HG02870 (cell line): ENCODE measurements at regions not wholly inside any gene's neighbourhood (a gene's known extent, or its start where the extent isn't known, plus 50 kb on each side); places are given as distances from the start of the nearest gene placed in this dataset.

Experiments used
- ATAC-seq: cut with Tn5 transposase; IDR thresholded peaks from one replicate; pipeline ENCODE4 v1.9.1; 2021; ENCODE audit warnings: mild to moderate bottlenecking, moderate library complexity; ENCODE audit not compliant: unreplicated experiment

GRCh38 chrX:45714866-45715265 lies 514.2 kb upstream of the DIPK2B start:
- ATAC-seq = no peak

DNA sequence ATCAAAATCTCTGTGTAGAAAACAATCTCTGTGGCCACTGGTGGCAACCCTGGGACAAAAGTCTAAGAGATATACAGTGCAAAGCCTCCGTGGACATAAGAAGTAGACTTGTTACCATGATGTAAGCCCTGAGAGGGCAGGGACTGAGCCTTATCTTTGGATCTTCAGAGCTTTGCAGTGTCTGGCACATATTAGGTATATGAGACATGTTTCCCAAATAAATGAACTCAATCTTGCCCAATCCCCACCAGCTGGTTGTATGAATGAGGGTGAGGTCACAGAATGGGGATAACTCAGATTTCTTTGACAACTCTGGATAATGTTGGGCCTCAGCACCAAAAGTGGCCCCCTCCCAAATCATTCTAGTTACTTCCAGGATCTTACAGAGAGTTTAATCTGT lies 511.4 kb upstream of the DIPK2B start:
- ATAC-seq = no peak

DNA sequence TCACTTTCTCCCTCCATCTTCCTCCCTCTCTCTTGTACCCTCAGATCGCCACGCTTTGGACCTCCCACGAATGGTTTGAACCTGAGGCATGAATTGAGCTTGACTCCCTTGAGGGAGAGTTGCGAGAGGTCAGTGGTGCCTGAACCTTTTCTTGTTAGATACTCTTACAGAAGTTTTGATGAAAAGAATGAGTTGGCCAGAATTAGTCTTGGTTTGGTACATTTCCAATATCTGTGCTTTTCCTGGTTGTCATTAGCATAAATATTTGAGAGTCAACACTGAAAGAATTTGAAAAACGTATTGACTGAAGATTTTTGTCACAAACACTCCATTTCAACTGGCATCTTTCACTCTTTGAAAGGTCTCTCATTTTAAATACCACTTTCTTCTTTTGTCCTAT lies 510.6 kb upstream of the DIPK2B start:
- no peak for ATAC-seq

DNA sequence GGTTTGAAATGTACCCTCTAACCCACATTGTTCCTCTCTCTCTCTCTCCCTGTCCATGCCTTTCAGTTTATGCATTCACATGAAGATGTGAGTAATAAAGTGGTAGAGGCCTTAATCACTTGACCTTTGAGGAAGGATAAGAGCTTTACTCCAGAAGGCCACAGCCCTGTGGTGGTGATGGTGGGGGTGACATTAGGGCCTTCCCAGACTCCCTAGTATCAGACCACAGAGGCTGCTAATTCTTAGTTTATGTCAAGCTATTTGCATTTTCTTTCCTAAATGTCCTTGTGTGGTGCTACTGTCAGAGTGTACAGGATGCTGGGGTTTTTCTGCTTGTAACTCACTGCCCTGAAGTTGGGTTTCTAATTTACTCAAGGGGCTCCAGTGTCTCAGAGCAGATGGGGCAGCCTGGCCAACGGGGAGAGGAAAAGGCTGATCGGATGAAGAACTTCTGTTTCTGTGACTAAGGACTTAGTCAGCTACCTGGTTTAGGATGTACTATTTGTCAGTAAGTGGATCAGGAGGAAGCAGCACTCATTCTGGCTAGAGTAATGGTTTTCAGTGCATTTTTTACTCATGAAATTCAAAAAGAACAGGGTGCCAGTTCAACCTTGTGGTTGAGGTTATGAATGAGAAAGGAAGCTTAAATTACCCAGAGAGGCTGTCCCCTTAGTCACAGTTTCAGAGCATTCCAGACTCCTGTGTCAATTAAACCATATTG lies 509.6 kb upstream of the DIPK2B start:
- ATAC-seq = peak; percentile 85

- no peak for ATAC-seq
Measured at GRCh38 chrX:45709381-45709780, 508.7 kb upstream of the DIPK2B start.

DNA sequence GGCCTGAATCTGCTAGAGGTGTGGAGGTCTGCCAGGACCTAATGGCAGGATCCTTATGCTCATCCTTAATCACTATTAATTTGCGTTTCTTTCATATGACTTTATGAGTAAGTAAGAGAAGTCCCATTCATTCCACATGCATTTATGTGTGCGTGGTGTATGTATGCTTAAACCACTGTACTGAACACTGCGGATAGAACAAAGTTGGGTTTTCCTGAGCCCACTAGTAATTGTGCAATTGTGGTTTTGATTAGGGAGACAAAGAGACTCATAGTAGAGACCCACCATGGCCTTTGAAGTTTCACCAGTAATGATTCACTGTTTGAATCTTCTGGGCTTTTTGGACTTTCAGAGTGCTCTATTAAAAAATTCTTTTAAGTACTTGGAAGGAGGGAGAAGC lies 498.5 kb upstream of the DIPK2B start:
- ATAC-seq = no peak

DNA sequence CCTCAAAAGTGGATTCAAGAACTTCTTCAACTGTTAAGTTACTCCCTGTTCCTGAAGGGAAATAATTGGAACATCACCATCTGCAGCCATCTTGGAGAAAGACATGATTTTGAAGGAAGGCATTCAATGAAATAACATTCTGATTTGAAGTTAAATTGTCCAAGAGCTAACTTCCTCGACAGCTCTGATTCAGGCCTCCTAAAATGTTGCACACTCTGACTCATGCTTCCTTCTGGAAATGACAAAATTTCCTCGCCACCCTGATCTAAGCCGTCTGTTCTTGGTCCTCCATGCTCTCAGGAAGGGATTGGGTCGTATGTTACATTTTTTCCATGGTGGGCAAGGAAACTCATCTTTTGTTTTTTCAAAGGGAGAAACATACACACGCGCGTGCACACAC lies 496.9 kb upstream of the DIPK2B start:
- ATAC-seq = no peak

- ATAC-seq = no peak
Measured at GRCh38 chrX:45696736-45697135, 496.1 kb upstream of the DIPK2B start.

GRCh38 chrX:45689971-45690370 lies 489.3 kb upstream of the DIPK2B start:
- no peak for ATAC-seq

- ATAC-seq = no peak
Measured at GRCh38 chrX:45683914-45684313, 483.2 kb upstream of the DIPK2B start.

DNA sequence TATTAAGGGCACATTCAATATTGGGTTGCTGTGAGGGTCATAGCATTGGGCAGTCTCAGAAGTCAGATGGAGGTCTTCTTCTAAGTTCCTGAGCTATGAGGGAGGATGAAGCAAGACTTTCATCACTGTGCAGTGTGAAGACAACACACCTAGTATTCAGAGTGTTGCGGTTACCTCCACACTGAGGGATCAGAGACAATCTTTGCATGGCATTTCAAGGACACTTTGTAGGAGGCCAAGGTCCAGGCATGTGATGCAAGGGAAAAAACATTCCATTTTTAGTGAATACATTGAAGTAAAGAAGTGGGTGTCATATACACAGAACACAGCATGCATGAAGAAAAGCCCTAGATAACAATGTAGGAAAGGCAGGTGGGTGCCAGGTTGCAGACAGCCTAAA lies 481.2 kb upstream of the DIPK2B start:
- no peak for ATAC-seq

DNA sequence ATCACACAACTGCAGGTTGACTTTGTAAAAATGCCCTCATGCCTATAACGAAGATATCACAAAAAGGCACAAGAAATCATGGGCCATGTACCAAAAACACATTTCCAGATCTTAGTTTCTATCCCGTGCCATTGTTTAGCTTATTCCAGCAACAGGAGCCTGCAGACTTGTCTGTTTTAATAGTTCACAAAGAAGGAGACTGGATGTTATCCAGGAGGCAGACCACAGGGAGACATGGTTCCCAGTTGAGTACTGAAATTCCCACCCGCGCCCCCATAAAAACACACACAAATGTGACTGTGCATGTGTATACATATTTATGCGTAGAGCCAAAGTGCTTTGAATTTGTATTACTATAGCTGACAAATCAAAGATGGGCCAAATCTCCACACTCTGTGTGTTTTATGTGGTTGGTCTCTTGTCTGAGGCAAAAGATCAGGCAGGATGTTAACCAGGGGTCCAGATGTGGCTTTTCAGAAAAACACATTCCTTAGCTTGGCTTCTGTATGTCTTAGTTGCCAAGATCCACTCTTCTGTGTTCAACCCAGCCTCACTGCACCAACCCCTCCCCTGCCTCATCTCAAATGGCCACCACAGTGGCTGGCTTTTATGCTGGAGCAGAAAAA lies 469.2 kb upstream of the DIPK2B start:
- no peak for ATAC-seq

- ATAC-seq = no peak
Measured at GRCh38 chrX:45668686-45669443, 468.2 kb upstream of the DIPK2B start.

DNA sequence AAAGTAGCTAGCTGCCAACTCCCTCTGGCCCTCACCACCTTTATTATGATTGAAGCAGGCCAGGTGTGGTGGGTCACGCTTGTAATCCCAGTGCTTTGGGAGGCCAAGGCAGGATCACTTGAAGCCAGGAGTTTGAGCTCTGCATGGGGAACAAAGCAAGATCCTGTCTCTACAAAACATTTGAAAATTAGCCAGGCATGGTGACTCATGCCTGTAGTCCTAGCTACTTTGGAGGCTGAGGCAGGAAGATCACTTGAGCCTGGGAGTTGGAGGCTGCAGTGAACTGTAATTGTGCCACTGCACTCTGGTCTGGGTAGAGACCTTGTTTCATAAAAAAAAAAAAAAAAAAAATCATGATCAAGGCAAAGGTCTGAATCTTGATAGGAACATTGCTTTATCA lies 467.0 kb upstream of the DIPK2B start:
- ATAC-seq = no peak

DNA sequence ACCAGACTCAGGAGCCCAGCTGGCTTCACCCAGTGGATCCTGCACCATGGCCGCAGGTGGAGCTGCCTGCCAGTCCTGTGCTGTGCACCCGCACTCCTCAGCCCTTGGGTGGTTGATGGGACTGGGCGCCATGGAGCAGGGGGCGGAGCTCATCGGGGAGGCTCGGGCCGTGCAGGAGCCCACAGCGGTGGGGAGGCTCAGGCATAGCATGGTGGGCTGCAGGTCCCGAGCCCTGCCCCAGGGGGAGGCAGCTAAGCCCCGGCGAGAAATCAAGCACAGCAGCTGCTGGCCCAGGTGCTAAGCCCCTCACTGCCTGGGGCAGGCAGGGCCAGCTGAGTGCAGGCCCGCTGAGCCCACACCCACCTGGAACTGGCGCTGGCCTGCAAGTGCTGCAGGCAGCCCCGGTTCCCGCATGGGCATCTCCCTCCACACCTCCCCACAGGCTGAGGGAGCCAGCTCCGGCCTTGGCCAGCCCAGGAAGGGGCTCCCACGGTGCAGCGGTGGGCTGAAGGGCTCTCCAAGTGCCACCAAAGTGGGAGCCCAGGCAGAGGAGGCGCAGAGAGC lies 464.1 kb upstream of the DIPK2B start:
- no peak for ATAC-seq

GRCh38 chrX:45660477-45660876 lies 459.8 kb upstream of the DIPK2B start:
- no peak for ATAC-seq

- no peak for ATAC-seq
Measured at GRCh38 chrX:45633419-45633818, 432.7 kb upstream of the DIPK2B start.

GRCh38 chrX:45632506-45632905 lies 431.8 kb upstream of the DIPK2B start:
- no peak for ATAC-seq

DNA sequence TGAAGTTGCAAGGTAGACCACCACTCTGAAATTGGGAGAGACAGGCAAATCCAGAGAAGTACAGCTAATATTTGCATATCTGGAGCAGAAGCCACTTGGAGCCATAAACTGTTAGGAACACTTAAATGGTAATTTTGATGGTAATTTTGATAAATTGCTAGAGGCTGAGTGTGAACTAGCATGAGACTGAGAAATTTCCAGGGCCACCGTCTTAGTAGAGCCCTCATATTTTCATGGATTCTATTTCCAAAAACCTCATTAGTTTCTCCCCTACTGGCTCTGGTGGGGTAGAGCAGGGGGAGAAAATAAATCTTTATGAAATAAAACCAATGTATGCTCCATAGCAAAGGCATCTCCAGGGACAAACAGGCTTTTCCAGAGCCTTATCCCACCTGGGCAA lies 429.4 kb upstream of the DIPK2B start:
- no peak for ATAC-seq

GRCh38 chrX:45628041-45628440 lies 427.4 kb upstream of the DIPK2B start:
- no peak for ATAC-seq

DNA sequence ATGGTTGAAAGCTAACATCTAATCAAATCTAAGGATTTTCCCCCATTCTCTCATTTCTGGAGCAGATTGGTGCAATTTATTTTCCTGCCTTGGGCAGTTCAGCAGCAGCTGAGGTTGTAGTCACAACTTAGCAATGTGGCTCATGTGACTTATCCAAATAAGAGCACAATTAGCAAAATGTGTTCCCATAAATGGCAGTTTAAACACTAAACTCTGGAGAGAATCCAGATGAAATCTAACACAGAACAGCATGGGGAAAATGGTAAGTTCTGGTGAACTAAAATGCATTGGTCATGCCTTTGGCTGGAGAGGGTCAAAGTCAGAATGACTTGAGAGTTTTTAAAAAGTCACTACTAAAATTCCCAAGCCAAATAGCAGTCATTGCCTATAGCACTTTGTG lies 422.6 kb upstream of the DIPK2B start:
- ATAC-seq = no peak

DNA sequence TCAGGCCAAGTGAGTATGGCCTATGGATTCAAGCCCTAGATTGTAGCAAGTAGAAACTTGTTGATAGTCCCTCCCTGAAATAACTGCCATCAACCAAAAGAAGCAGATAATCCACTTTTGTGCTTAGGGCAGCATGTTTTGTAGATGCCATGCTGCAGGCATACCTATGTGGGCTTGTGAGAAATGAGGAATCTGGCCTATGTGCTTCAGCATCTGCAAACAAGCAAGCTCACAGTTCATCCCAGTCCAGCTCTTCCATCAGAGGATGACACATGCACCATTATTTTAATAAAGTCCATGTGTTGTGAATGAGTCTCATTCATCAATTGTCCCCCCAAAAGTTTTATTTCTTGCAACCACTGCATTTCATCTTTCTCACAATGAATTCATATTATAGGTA lies 421.9 kb upstream of the DIPK2B start:
- no peak for ATAC-seq
